Cerebellar cortex (tissue), 1 donor: ENCODE measurements at regions not wholly inside any gene's neighbourhood (a gene's known extent, or its start where the extent isn't known, plus 50 kb on each side); places are given as distances from the start of the nearest gene placed in this dataset.
A peak's percentile ranks its signal among the peaks of the same experiment; 100 is the strongest.
"Not testable (repeated sequence)": the region's sequence is repeated elsewhere in the genome, so short reads cannot be mapped to it uniquely, and the experiment has no call there.

Experiments
- DNase-seq: peaks from one replicate; pipeline ENCODE4 v3.0.0-alpha.2; 2015; ENCODE audit warnings: low spot score

- DNase-seq, result no peak
These were observed 127.2 kb upstream of the SLIT2 start for GRCh38 chr4:20124317-20125026.

GRCh38 chr4:20122198-20122988, 129.3 kb upstream of the SLIT2 start:
- DNase-seq, result no peak

- no peak for DNase-seq
These were observed 132.6 kb upstream of the SLIT2 start for GRCh38 chr4:20119141-20119540.

DNA sequence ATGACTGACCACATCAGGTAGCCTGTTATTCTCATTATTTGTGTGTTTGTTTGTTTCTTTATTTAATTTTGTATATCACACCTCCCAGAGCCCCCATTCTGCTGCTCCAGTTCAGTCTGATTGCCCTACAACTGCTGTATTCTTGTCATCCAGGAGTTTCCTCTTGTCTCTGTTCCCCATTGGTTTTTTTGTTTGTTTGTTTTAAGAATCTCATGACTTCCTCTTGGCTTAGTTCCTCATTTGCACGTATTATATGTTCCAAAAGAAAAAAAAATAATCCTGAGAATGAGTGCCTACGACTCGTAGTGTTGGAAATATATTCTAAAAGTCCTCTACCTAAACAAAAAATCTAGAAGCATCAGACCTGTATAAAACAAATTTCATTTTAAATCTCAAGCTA, 142.3 kb upstream of the SLIT2 start:
- no peak for DNase-seq

DNA sequence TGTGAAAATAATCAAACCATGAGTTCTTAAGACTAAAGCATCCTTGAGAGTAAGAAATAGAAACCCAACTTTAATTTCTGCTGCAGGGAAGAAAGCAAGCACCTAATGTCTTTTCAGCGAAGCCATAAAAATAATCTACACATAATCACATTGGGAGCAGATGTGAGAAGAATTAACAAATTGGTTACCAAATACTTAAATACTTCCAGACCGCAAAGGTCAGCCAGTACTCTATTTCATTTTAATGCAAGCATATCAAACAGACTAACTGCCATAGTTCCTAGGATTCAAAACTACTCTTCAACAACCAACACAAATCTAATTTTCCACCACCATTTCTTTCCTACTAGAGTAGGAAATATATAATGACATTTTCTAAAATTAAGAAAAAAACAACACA, 144.8 kb upstream of the SLIT2 start:
- DNase-seq, result no peak

GRCh38 chr4:20101831-20102230, 149.9 kb upstream of the SLIT2 start:
- no peak for DNase-seq

DNA sequence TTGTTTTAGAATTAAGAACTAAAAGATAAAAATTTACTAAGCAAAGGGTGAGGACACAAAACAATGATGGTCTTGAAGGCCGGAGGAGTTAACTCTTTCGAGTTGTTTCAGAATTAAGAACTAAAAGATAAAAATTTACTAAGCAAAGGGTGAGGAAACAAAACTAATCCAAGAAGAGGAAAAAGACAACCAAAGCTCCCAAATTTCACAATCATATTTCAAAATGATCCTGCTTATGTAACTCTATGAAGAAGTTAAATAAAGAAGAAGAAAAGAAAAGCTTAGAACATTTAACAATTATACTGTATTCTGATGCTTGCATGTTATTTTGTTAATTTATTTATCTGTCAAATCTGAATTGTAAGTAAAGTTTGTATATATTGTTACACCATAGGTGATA, 154.8 kb upstream of the SLIT2 start:
- DNase-seq, result no peak

DNA sequence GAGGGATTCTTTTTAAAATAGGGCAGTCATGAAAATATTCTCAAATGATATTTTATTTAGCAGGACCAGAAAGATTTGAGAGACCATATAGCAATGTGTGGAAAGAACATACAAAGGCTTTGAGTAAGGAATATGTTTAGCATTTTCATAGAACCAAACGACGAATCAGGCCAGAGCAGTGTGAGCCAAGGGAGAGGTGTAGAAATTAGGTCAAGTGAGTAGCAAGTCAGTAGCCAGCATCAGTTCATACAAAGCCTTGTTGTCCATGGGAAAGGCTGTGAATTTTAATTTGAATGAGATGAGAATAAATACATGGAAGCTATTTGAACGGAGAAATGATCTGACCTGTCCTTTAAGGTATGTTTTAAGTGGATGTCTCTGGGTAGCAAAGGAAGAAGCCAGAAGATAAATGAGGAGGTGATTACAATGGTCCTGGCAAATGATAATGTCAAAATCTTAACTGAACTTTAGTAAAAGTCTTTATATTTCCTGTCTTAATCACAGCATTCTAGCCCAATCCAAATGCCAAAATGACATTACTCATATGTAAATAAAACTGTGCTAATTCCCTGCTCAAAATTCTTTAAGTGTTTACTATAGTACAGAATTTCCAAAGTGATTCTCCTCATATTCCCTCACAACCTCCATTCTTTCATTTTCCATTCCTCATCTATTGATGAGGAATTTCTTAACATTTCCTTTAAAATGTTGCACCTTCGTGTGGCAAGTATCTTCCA, 155.7 kb upstream of the SLIT2 start:
- DNase-seq, result peak; percentile 74

GRCh38 chr4:20091781-20092180, 159.9 kb upstream of the SLIT2 start:
- DNase-seq, result no peak

GRCh38 chr4:20087522-20087911, 164.2 kb upstream of the SLIT2 start:
- DNase-seq, result no peak

GRCh38 chr4:20086799-20087521, 164.7 kb upstream of the SLIT2 start:
- DNase-seq, result no peak

- DNase-seq, result peak; percentile 20
These were observed 165.5 kb upstream of the SLIT2 start for GRCh38 chr4:20086067-20086798.

DNA sequence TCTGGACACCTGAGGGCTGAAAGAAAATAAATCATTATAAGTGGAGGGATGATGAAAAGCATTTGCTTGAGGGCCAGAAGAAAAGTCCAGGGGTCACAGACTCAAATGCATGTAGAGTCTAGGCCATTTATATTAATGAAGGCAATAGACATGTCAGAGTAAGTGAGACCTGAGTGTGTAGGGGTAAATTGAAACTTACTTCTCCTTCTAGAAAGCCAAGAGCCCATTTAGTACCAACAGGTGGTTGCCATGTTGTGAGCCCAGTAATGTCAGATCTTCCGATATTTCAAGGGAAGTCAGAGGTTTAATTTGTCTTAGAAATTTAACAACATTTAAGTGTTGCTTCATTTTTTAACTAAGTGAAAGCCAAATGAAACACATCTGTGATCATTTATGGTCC, 166.1 kb upstream of the SLIT2 start:
- no peak for DNase-seq

DNA sequence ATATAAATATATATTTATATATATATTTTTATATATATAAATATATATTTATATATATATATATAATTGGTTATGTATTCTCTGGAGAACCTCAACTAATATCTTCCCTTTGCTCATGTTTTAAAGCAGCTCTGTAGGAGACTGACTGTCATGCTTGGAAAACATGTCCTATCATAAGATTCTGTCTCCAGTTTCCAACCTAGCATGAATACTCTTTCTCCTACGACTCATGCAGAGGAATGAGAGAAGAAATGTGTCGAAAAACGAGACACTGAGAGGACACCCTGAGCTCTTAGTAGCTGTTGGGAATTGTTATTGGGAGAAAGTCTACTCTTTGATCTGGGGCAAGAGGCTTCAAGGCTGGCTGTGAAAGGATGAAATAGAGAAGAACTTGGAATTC, 166.5 kb upstream of the SLIT2 start:
- DNase-seq, result no peak

- no peak for DNase-seq
These were observed 167.2 kb upstream of the SLIT2 start for GRCh38 chr4:20084488-20084887.

DNA sequence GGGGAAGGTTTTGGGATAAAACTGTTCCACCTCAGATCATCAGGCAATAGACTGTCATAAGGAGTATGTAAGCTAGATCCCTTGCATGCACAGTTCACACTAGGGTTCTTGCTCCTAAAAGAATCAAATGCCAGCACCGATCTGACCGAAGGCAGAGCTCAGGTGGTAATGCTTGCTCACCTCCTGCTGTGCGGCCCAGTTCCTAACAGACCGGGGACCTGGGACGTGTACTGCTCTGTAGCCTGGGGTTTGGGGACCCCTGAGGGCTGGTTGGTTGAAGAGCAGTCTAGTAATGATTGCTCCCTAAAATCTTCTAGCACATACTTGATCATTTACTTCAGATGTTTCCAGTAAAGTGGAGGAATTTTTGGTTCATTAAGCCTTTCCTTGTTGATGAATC, 173.1 kb upstream of the SLIT2 start:
- no peak for DNase-seq

GRCh38 chr4:20075248-20075871, 176.3 kb upstream of the SLIT2 start:
- DNase-seq, result peak; percentile 7

GRCh38 chr4:20074450-20074849, 177.3 kb upstream of the SLIT2 start:
- no peak for DNase-seq

DNA sequence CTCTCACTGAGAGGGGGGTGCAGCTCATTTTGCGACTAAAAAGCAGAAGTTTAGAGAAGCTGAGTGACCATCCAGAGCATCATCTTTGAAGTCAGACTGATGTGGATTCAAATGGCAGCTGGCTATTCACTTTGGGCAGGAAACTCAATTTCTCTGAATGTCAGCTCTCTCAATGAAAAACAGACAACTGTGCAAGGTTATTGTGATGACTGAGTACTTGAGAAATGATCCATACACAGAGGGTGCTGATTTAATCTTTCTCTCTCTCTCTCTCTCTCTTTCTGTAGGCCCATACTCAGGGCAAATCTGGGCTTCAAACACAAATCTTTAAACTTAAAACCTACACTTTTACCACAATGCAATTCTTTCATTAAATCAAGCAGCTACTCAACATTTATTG, 185.8 kb upstream of the SLIT2 start:
- DNase-seq, result no peak

GRCh38 chr4:20062857-20063256, 188.8 kb upstream of the SLIT2 start:
- not testable (repeated sequence) for DNase-seq

DNA sequence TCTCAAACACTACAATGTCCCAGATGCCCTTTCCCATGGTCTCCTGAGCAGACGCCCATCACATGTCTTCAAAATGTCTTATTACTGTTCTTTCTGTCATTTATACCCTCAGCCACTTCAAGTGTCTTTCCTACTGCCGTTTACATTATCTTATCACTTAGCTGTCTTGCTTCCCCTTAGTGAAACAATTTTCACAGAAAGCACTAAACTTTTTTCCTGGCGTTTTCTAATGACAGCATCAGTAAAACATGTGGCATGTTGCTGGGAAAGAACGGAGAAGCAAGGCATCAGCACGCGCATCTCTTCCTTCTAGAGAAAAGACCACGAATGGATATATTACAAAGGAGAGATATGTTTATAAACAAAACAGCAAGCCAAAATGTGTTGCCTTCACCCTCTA, 189.7 kb upstream of the SLIT2 start:
- DNase-seq, result no peak
